KMS-11 (cell line): ENCODE measurements at regions not wholly inside any gene's neighbourhood (a gene's known extent, or its start where the extent isn't known, plus 50 kb on each side); places are given as distances from the start of the nearest gene placed in this dataset.

Experiments used
- H2AFZ ChIP-seq: fragments of 200-600 bp; sonication (generic); 2 replicates; pipeline ENCODE4 v1.6.1; 2016; ENCODE audit warnings: antibody characterized with exemption, mixed run types, low read depth
- H3K27ac ChIP-seq: fragments of 200-600 bp; sonication (generic); 2 replicates; pipeline ENCODE4 v1.6.1; 2016; ENCODE audit warnings: mild to moderate bottlenecking, mixed run types
- H3K27me3 ChIP-seq: fragments of 200-600 bp; sonication (generic); 2 replicates; pipeline ENCODE4 v1.6.1; 2017; ENCODE audit warnings: mild to moderate bottlenecking, low read depth, mixed run types, moderate library complexity; ENCODE audit not compliant: insufficient read depth
- H3K36me3 ChIP-seq: fragments of 200-600 bp; sonication (generic); 2 replicates; pipeline ENCODE4 v1.6.1; 2017; ENCODE audit warnings: mild to moderate bottlenecking, mixed run types; ENCODE audit not compliant: insufficient read depth
- H3K4me1 ChIP-seq: fragments of 200-600 bp; sonication (generic); 2 replicates; pipeline ENCODE4 v1.6.1; 2016; ENCODE audit warnings: mild to moderate bottlenecking, low read depth, mixed run types; ENCODE audit not compliant: poor library complexity, severe bottlenecking
- H3K4me2 ChIP-seq: fragments of 200-600 bp; sonication (generic); 2 replicates; pipeline ENCODE4 v1.7.0; 2016; ENCODE audit warnings: mild to moderate bottlenecking, mixed run types
- H3K4me3 ChIP-seq: fragments of 200-600 bp; sonication (generic); IDR thresholded peaks from 2 replicates; pipeline ENCODE4 v1.6.1; 2017; ENCODE audit warnings: low read depth, low read length, mixed read lengths; ENCODE audit not compliant: insufficient read depth
- H3K79me2 ChIP-seq: fragments of 200-600 bp; sonication (generic); 2 replicates; pipeline ENCODE4 v1.6.1; 2016; ENCODE audit warnings: low read depth, mixed run types; ENCODE audit not compliant: insufficient read depth
- H3K9ac ChIP-seq: fragments of 200-600 bp; sonication (generic); 2 replicates; pipeline ENCODE4 v1.6.1; 2016; ENCODE audit warnings: mild to moderate bottlenecking, mixed run types
- H4K20me1 ChIP-seq: fragments of 200-600 bp; sonication (generic); 2 replicates; pipeline ENCODE4 v1.6.1; 2016; ENCODE audit warnings: mild to moderate bottlenecking, mixed run types; ENCODE audit not compliant: insufficient read depth
- TF ChIP-seq, protein P1 (sequence below): fragments of 200-600 bp; sonication (generic); conservative IDR thresholded peaks from 2 replicates; pipeline ENCODE4 v1.6.1; 2017; ENCODE audit warnings: low read depth, mild to moderate bottlenecking, antibody characterized with exemption, low read length, moderate library complexity, mixed read lengths

DNA sequence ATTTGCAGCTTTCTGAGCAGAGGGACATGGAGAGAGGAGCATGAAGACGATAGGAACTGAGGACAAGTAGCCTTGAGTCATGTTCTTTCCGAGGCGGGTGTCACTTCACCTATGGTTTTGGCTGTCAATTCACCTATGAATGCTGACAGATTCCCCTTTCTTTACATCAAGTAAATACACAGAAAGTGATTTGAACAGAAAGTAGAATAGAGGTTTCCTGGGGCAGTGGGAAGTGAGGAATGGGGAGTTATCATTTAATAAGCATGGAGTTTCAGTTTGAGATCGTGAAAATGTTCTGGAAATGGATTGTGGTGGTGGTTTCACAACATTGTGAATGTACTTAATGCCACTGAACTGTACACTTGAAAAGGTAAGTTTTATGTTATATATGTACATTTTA, 138.4 kb upstream of the MDFIC start:
- Histone ChIP-seq H3K9ac (no peak overlapping the region), H3K4me1 (no peaks in the 10 kb centered on the region), H3K4me2 (no peak overlapping the region), H2AFZ (no peak overlapping the region), H3K4me3 (no peak overlapping the region), H3K27ac (no peak overlapping the region), H3K27me3 (no peaks in the 10 kb centered on the region), H4K20me1 (no peaks in the 10 kb centered on the region), H3K36me3 (no peaks in the 10 kb centered on the region), H3K79me2 (no peaks in the 10 kb centered on the region)
- TF ChIP-seq, protein P1, sequence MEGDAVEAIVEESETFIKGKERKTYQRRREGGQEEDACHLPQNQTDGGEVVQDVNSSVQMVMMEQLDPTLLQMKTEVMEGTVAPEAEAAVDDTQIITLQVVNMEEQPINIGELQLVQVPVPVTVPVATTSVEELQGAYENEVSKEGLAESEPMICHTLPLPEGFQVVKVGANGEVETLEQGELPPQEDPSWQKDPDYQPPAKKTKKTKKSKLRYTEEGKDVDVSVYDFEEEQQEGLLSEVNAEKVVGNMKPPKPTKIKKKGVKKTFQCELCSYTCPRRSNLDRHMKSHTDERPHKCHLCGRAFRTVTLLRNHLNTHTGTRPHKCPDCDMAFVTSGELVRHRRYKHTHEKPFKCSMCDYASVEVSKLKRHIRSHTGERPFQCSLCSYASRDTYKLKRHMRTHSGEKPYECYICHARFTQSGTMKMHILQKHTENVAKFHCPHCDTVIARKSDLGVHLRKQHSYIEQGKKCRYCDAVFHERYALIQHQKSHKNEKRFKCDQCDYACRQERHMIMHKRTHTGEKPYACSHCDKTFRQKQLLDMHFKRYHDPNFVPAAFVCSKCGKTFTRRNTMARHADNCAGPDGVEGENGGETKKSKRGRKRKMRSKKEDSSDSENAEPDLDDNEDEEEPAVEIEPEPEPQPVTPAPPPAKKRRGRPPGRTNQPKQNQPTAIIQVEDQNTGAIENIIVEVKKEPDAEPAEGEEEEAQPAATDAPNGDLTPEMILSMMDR = no peak

DNA sequence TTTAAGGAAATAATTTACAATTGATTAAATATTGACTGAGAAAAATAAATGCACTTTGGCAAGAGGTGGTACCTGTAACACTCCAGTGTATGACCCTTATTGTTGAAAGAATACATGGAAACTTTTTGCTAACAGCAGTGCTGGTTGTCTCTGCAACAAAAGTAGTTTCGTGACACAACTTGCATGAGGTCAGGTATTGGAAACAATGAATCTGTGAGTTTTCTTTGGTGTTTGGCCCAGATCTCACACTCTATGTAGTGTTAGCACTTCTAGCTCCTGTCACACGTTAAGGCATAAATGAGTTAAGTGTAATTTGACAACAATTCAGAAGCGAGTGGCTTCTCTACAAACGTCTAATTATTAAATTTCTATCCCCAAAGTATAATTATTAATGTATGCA, 137.7 kb upstream of the MDFIC start:
- TF ChIP-seq, protein P1 = no peak
- Histone ChIP-seq H3K36me3 (no peaks in the 10 kb centered on the region), H4K20me1 (no peaks in the 10 kb centered on the region), H3K27ac (no peak overlapping the region), H3K4me3 (no peak overlapping the region), H3K27me3 (no peaks in the 10 kb centered on the region), H3K79me2 (no peaks in the 10 kb centered on the region), H3K4me1 (no peaks in the 10 kb centered on the region), H3K9ac (no peak overlapping the region), H3K4me2 (no peak overlapping the region), H2AFZ (no peak overlapping the region)

DNA sequence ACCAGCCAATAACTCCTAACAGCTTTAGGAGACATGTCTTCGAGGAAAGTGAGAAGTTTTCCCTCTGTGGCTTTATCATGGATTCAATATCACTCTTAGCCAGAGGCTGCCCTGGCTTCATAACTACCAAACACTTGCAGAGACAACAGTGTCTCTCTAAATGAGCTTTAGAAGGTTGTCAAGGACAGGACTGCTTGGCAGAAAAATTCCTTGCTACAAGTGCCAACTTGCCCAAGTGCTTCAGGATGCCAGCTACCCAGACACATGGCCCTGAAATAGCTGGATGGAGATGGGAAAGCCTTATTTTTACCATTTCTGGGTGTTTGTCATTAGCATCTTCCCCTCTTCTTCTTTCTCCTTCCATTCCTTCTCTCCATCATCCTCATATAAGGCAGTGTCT, 137.1 kb upstream of the MDFIC start:
- Histone ChIP-seq H3K4me3 (no peak overlapping the region), H3K79me2 (no peaks in the 10 kb centered on the region), H3K4me2 (no peak overlapping the region), H3K27me3 (no peaks in the 10 kb centered on the region), H2AFZ (no peak overlapping the region), H4K20me1 (no peaks in the 10 kb centered on the region), H3K9ac (no peak overlapping the region), H3K36me3 (no peaks in the 10 kb centered on the region), H3K4me1 (no peaks in the 10 kb centered on the region), H3K27ac (no peak overlapping the region)
- TF ChIP-seq, protein P1 = no peak

DNA sequence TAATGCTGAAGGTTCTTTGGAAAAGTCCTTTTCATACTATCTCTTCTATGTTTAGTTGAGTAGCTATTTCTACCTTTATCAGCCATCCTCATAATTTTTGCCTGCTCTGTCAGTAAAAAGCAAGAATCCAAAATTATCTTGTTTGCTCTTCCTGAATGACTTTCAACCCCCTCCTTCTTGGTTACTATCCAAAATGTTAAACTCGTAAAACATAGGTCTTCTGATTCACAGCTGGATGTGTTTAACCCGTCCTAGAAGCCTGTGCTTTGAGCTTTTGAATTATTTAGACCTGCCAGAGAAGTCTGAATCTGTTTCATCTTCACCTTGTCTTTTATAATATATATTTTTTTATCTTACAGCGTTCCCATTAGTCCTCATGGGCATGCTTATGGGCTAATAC, 136.4 kb upstream of the MDFIC start:
- no peaks in the 10 kb centered on the region for H3K27me3 ChIP-seq
- H3K79me2 ChIP-seq = no peaks in the 10 kb centered on the region
- H2AFZ ChIP-seq = no peak overlapping the region
- H3K4me3 ChIP-seq = no peak overlapping the region
- no peaks in the 10 kb centered on the region for H3K36me3 ChIP-seq
- no peak overlapping the region for H3K27ac ChIP-seq
- TF ChIP-seq, protein P1 = no peak
- H3K9ac ChIP-seq = no peak overlapping the region
- no peak overlapping the region for H3K4me2 ChIP-seq
- no peaks in the 10 kb centered on the region for H3K4me1 ChIP-seq
- H4K20me1 ChIP-seq = no peaks in the 10 kb centered on the region

DNA sequence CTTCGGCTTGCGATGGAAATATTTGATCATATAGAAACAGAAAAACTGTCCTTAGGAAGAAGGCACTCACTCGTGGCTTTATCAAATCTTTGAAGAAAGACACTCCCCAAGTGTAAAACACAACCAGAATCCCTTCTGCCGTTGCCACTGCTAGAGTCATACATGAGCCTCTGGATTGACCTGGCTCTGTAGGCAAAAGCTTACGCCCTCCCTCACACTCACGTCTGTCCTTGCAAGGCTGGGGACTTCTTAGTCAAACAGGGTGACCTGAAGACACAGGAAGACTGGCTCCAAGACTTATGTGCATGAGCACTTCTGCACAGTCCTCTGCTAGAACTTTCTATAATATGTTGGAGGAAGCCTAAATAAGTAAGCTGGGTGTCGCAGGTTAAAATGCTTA, 135.4 kb upstream of the MDFIC start:
- no peaks in the 10 kb centered on the region for H3K36me3 ChIP-seq
- no peak overlapping the region for H3K9ac ChIP-seq
- no peaks in the 10 kb centered on the region for H3K27me3 ChIP-seq
- no peak overlapping the region for H3K27ac ChIP-seq
- TF ChIP-seq, protein P1 = no peak
- H3K4me1 ChIP-seq = no peaks in the 10 kb centered on the region
- H3K4me3 ChIP-seq = no peak overlapping the region
- no peak overlapping the region for H3K4me2 ChIP-seq
- no peak overlapping the region for H2AFZ ChIP-seq
- H4K20me1 ChIP-seq = no peaks in the 10 kb centered on the region
- H3K79me2 ChIP-seq = no peaks in the 10 kb centered on the region
